ENCODE measurements at regions not wholly inside any gene's neighbourhood (a gene's known extent, or its start where the extent isn't known, plus 50 kb on each side); places are given as distances from the start of the nearest gene placed in this dataset.

GRCh38 chr4:29521281-29521680, 1198.9 kb upstream of the PCDH7 start:
- FAIRE-seq (no peak), DNase-seq (ENCODE audit: insufficient read length, low spot score) (no peak)

- FAIRE-seq (no peak), DNase-seq (ENCODE audit: insufficient read length, low spot score) (no peak)
These were observed 1183.4 kb upstream of the PCDH7 start for GRCh38 chr4:29536745-29537144.

- no peak for FAIRE-seq
- DNase-seq (ENCODE audit: insufficient read length, low spot score): no peak
These were observed 1181.1 kb upstream of the PCDH7 start for GRCh38 chr4:29538889-29539646.

GRCh38 chr4:29540439-29541102, 1179.6 kb upstream of the PCDH7 start:
- DNase-seq (ENCODE audit: insufficient read length, low spot score) (no peak), FAIRE-seq (no peak)

DNA sequence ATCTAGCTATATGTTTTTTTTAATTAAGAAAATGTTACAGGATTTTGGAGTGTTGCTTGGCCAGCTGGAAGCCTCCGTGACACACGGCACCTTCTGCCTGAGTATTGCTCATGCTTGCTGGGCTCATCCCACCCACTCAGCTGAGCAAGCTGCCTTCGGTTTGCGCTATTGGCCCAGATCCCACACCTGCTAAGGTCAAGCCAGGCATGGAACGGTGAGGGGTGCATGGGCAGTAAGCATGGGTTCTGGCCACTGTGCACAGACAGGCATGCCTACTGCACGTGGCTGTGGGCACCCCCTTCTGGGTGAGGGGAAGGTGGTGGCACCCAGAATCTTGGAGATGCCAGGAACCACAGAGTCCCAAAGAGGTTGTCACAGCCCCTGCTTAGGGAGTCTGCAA, 1178.4 kb upstream of the PCDH7 start:
- FAIRE-seq (no peak), DNase-seq (ENCODE audit: insufficient read length, low spot score) (no peak)

GRCh38 chr4:29549342-29549741, 1170.8 kb upstream of the PCDH7 start:
- DNase-seq (ENCODE audit: insufficient read length, low spot score) (no peak), FAIRE-seq (no peak)

DNA sequence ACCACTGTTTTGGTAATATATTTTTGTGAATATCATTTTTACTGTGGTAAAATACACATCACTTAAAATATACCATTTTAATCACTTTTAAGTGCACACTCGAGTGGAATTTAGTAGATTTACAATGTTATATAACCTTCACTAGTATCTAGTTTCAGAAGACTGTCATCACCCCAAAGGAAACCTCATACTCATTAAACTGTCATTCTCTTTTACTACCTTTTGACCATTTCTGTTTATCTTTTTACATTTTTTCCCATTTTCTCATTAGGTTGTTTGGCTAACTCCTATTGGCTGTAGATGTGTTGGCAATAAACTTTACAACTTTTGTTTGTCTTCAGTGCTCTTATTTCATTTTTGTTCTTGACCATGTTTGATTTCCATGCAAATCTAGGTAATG, 1168.3 kb upstream of the PCDH7 start:
- DNase-seq (ENCODE audit: insufficient read length, low spot score) (no peak), FAIRE-seq (no peak)

DNA sequence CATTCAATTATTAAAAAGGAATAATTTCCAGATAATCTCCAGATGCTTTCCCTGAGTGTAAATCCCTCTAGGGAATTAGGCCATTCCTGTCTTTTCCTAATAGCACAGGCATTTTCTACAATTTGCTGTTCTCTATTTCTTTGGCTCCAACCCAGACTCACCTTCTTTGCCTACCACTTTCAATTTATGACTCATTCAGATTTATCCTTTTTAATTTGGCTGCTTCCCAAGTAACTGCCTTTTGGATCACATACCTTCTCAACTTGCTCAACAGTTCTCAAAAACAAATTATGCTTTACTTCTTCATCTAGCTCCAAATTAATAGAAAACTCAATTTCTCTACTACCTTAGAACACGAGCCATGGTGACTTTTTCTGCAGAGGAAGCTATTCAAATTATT, 1166.3 kb upstream of the PCDH7 start:
- FAIRE-seq: no peak
- no peak for DNase-seq (ENCODE audit: insufficient read length, low spot score)

GRCh38 chr4:29558789-29559188, 1161.4 kb upstream of the PCDH7 start:
- no peak for DNase-seq (ENCODE audit: insufficient read length, low spot score)
- FAIRE-seq: no peak

- no peak for FAIRE-seq
- no peak for DNase-seq (ENCODE audit: insufficient read length, low spot score)
These were observed 1160.9 kb upstream of the PCDH7 start for GRCh38 chr4:29559286-29559685.

- DNase-seq (ENCODE audit: insufficient read length, low spot score): no peak
- FAIRE-seq: no peak
These were observed 1159.7 kb upstream of the PCDH7 start for GRCh38 chr4:29560452-29560851.

GRCh38 chr4:29565256-29565655, 1154.9 kb upstream of the PCDH7 start:
- no peak for FAIRE-seq
- DNase-seq (ENCODE audit: insufficient read length, low spot score): no peak

DNA sequence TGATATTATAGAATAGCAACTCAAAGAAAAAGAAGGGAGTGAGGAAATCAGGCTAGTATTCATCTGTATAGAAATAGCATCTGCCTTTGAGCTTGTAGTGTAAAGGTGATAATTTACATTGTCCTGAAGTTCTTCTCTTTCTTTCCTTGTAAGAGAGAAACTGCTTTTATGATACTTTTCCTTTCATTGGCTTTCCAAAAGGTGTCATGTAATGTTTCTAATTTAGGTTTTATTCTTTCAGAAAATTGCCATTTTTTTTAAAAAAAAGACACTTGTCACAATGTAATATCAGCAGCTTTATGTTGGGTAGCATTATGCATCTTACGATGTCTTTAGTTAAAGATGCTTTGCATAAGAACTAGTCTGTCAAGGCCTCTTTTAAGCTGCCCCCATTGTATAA, 1153.8 kb upstream of the PCDH7 start:
- no peak for FAIRE-seq
- DNase-seq (ENCODE audit: insufficient read length, low spot score): no peak

- no peak for DNase-seq (ENCODE audit: insufficient read length, low spot score)
- no peak for FAIRE-seq
These were observed 1148.8 kb upstream of the PCDH7 start for GRCh38 chr4:29571322-29571721.

- no peak for DNase-seq (ENCODE audit: insufficient read length, low spot score)
- FAIRE-seq: no peak
These were observed 1141.8 kb upstream of the PCDH7 start for GRCh38 chr4:29578329-29578728.

DNA sequence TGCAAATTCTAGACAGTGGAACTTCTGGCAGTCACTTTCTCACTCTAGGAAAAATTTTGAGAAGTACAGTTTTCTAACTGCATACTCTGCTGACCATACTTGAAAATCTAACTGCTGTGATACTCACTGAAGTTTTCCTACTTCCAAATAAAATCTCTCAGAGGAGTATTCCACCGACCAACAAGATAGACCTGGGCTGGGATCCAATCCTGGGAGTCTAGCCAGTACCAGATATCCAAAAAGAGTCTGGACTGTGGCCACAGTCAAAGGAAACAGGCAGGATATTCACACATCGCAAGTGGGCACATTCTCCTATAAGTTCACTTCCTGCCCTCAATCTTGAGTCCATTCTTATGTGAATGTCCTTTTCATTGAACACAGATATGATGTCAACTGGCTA, 1138.7 kb upstream of the PCDH7 start:
- DNase-seq (ENCODE audit: insufficient read length, low spot score) (no peak), FAIRE-seq (no peak)

DNA sequence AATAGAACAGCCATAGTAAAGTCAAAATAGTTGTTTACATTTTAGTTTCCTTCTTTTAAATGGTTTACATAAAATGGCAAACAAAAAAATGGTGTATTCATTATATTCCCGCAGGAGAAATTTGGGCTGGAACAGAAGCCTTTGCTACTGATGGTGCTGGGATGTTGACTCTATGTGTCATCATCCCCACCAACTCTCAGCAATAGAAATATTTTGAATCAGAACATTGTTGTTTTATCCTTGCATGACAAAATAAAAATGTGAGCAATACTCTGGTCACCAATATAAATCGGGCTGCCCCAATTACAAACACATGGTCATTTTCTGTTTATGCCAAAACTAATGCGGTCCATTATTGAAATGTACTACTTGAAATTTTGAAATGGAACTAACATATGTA, 1131.6 kb upstream of the PCDH7 start:
- DNase-seq (ENCODE audit: insufficient read length, low spot score) (no peak), FAIRE-seq (no peak)

DNA sequence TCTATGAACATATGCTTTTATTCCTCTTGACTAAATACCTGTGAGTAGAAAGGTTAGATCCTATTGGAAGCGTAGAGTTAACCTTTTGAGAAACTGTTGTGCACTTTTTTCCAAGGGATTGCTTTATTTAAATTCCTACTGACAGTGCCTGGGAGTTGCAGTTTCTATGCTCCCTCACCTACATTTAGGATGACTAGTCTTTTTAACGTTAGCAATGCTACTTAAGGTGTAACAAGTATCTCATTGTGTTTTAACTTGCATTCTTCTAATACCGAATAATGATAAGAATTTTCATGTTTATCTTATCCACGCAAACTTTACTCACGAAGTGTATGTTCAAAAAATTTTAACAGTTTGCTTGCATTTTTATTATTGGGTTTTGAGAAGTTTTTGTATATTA, 1123.9 kb upstream of the PCDH7 start:
- FAIRE-seq: no peak
- no peak for DNase-seq (ENCODE audit: insufficient read length, low spot score)

DNA sequence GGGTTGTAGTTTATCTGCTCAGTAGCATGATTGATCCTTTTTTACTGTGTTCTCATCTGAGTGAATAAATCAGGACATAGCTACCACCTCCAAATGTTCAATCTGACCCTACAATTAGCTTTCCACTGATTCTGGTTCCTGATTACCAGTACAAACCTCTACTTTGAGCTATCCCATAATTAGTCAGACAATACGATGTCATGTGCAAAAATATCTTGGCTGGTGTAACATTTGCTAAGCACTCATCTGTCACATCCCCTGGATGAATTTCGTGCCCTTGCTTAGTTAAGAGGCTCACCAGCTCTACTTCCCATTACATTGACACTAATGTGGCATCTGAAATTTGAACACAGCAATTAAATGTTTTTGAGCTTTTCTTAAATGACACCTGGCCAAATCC, 1101.0 kb upstream of the PCDH7 start:
- FAIRE-seq (no peak), DNase-seq (ENCODE audit: insufficient read length, low spot score) (no peak)

- FAIRE-seq (no peak), DNase-seq (ENCODE audit: insufficient read length, low spot score) (no peak)
These were observed 1088.0 kb upstream of the PCDH7 start for GRCh38 chr4:29632199-29632598.

GRCh38 chr4:29636961-29637360, 1083.2 kb upstream of the PCDH7 start:
- FAIRE-seq (no peak), DNase-seq (ENCODE audit: insufficient read length, low spot score) (no peak)

- no peak for FAIRE-seq
- DNase-seq (ENCODE audit: insufficient read length, low spot score): no peak
These were observed 1066.9 kb upstream of the PCDH7 start for GRCh38 chr4:29653221-29653620.

DNA sequence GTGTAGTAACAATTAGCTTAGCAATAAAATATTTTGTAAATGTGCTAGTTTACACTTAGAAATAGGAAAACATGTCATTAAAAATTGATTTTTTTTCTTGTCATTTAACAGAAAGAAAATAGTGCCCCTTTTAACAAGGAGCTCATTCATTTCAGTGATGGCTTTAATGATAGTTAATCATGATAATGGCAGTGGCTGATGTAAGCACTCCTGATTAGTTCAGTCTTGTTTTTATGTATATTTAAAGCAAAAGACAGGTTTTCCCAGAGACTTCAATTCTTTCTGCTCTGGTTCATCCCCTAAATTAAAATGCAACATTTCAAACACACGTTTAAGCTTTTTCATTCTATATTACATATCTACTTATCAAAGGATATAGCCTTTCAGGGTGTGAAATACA, 1039.5 kb upstream of the PCDH7 start:
- DNase-seq (ENCODE audit: insufficient read length, low spot score): no peak
- no peak for FAIRE-seq

Measured in GM19239 (cell line).